ENCODE measurements at regions not wholly inside any gene's neighbourhood (a gene's known extent, or its start where the extent isn't known, plus 50 kb on each side); places are given as distances from the start of the nearest gene placed in this dataset.
"Not testable (repeated sequence)": the region's sequence is repeated elsewhere in the genome, so short reads cannot be mapped to it uniquely, and the experiment has no call there.

DNA sequence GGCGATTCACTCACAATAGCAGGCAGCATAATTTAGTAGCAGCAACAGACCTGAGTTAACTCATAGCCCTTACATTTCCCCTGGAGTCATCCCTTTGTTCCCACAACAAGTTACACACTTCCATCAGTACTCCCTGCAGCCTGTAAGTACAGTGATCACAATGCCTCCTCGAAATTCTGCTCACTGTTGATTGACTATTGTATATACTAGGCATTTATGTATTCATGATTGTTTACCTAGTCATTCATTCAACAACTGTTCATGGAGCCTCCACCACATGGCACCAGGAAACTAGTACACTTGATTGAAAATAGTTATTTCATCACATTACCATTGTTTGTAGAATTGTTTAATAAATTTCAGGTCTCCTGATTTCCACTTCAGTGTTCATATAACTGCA is 71.4 kb upstream of the P3H2 start:
- no peak for DNase-seq

- DNase-seq = no peak
These were observed 67.5 kb upstream of the P3H2 start for GRCh38 chr3:190188197-190188596.

DNA sequence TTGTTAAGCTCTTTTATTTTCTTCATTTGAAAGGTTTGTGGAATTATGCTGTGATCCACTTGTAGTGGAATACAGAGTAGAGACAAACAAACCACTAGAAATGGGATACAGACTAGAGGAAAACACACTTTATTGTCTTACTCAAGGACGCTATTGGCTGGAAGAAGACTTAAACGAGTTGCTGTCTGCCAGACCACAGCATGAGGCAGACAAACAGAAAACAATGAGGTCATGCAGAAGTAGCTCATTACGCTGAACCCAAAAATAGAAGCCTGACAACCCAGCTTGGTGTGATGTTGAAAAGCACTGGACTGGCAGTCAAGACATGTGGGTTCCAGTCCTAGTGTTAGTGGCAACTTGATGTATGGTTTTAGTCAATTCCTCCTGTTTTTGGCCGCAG is 62.4 kb upstream of the P3H2 start:
- no peak for DNase-seq

DNA sequence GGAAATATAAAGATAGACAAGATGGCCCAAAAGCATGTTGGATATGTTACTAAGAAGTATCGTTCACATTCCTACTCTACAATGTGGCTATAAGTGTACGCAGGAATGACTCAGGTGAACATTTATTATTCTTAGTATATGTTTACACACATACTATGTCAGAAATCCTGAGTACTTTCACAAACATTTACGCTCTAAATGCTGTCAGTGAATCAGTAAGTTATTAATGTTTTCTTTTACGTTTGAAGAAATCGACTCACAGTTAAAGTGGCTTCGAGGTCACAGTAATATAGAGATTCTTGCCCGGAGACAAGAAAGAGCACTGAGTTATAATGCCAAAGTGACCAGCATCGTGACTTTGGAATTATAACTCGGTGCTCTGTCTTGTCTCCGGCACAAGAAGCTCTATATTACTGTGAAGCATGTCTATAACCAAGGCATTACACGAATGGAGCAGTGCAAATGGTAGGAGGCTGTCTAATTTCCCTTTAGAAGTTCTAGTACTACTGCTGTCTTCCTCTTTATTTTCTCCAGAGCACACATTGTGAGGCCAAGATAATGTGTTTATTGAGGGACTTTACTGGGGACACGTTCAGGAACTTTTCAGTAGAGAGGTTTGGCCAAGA is 61.8 kb upstream of the P3H2 start:
- no peak for DNase-seq

DNA sequence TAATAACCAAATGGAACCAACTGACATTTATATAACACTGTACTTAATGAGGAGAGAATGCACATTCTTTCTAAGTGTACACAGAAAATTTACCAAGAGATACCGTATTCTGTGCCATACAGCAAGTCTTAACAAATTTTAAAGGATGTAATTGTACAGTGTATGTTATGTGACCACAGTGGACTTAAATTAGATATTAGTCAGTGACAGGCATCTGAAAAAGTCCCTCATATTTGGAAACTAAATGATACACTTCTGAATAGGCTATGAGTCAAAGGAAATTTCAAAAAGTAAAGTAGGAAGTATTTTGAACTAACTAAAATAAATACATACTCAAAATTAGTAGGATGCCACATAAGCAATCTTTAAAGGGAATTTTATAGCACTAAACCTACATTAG is 59.6 kb upstream of the P3H2 start:
- DNase-seq = no peak

DNA sequence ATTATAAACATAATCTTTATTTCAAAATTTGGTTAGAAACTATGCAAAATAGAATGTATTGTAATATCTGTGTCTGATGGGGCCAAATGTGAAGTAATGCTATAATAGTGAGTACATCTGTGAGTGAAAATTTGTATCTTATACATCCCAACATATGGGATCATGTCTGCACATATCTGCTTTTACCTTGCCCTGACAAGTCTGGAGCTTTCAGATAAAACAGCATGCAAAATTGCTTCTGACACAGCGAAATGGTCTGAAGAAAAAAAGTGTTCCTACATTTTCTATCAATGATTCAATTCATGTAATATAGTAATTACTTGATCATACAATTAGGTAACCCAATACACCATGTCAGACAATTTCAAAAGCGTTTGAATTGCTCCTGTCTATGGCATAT is 58.1 kb upstream of the P3H2 start:
- no peak for DNase-seq

GRCh38 chr3:190176933-190177525 is 56.3 kb upstream of the P3H2 start:
- not testable (repeated sequence) for DNase-seq

DNA sequence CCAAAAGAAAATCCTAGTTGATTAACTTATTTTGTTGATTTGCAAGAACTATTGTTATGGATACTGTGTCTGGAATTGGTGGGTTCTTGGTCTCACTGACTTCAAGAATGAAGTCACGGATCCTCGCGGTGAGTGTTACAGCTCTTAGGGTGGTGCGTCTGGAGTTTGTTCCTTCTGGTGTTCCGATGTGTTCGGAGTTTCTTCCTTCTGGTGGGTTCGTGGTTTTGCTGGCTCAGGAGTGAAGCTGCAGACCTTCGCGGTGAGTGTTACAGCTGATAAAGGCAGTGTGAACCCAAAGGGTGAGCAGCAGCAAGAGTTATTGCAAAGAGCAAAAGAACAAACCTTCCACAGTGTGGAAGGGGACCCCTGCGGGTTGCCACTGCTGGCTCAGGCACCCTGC is 55.4 kb upstream of the P3H2 start:
- DNase-seq = not testable (repeated sequence)

- DNase-seq = no peak
These were observed 54.8 kb upstream of the P3H2 start for GRCh38 chr3:190175490-190175889.

DNA sequence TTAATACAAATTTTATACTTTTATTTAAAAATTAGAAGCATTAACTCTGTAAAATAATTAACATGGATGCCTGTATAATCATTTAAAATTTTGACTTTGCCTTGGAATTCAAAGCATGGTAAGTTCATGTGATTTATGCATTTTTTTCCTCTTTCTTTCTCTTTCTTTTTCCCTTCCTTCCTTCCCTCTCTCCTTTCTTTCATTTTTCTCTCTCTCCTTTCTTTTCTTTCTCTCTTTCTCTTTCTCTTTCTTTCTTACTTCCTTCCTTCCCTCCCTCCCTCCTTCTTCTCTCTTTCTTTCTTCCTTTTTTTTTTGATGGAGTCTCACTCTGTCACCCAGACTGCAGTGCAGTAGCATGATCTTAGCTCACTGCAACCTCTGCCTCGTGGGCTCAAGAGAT is 53.8 kb upstream of the P3H2 start:
- DNase-seq = no peak

DNA sequence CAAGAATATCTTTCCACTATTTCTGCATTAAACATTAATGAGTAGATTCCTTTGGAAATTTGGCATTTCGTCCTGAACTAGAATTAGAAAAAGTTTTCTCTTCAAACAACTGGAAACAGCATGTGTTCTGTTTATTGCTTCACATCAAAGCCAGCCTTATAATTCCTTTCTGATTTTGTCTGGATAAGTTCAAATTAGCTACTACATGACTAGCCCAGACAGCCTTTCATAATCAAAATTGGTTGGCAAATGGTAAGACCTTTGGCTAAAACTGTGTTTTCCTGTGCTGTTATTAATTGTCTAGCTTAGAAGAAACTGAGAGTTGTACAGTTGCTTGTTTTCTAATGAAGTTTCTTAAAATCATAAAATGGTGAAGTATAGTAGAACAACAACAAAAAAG is 52.7 kb upstream of the P3H2 start:
- DNase-seq = no peak

DNA sequence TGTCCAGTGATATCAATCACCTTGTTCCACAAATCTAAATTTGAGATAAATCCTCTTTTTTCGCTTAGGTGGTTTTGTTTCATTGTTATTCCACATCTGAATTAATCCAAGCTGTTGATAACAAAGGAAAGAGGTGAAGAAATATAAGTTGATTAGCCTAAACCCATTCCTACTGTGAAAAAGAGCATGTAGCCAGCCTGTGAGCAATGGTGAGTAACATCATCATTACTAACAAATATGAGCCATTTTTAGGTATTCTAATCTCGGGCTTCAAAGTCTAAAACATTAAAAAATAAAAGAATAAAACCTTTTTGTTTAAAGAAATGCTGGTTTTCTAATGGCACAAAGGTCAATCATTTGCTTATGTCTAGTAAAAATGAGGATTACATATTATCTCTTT is 52.1 kb upstream of the P3H2 start:
- no peak for DNase-seq

Measured in CD4-positive, alpha-beta T cell treated with Interleukin-21 for 1 hour (primary cell).